AG04450 (cell line): ENCODE measurements at regions not wholly inside any gene's neighbourhood (a gene's known extent, or its start where the extent isn't known, plus 50 kb on each side); places are given as distances from the start of the nearest gene placed in this dataset.

ENCODE experiments used
- CTCF ChIA-PET: fragments of 300-600, 350-600 bp; formaldehyde crosslinking; extraction: SDS; loops from one replicate; lab custom pipeline; 2022; ENCODE audit warnings: antibody characterized with exemption, inconsistent platforms; lab: Charles Lee
- POLR2A ChIA-PET: fragments of 350-600 bp; formaldehyde crosslinking; extraction: SDS; loops from one replicate; lab custom pipeline; 2021; ENCODE audit warnings: antibody characterized with exemption, inconsistent platforms; lab: Yijun Ruan, JAX
- DNase-seq: peaks from one replicate; pipeline ENCODE4 v3.0.0-alpha.2; 2011; ENCODE audit warnings: low read depth, low spot score
- H3K27ac ChIP-seq: one replicate; pipeline ENCODE4 v1.5.1; 2012; ENCODE audit warnings: low read depth, low read length, control low read depth
- H3K27me3 ChIP-seq: one replicate; pipeline ENCODE4 v1.6.0; 2012; ENCODE audit warnings: low read length; ENCODE audit not compliant: control insufficient read depth, insufficient read depth
- H3K4me3 ChIP-seq: 2 replicates; pipeline ENCODE4 v1.5.1; 2011; ENCODE audit warnings: mild to moderate bottlenecking, low read depth, low read length, control low read depth
- H3K9me3 ChIP-seq: 2 replicates; pipeline ENCODE4 v1.5.1; 2012; ENCODE audit warnings: low read length; ENCODE audit not compliant: control insufficient read depth, insufficient read depth
- TF ChIP-seq, protein P1 (sequence below): IDR thresholded peaks from 2 replicates; pipeline ENCODE4 v1.5.1; 2011; ENCODE audit warnings: low read depth, low read length, control low read depth, inconsistent platforms

GRCh38 chr6:14451594-14452374 is 334.2 kb downstream of the CD83 start:
- DNase-seq = no peak
- TF ChIP-seq, protein P1, sequence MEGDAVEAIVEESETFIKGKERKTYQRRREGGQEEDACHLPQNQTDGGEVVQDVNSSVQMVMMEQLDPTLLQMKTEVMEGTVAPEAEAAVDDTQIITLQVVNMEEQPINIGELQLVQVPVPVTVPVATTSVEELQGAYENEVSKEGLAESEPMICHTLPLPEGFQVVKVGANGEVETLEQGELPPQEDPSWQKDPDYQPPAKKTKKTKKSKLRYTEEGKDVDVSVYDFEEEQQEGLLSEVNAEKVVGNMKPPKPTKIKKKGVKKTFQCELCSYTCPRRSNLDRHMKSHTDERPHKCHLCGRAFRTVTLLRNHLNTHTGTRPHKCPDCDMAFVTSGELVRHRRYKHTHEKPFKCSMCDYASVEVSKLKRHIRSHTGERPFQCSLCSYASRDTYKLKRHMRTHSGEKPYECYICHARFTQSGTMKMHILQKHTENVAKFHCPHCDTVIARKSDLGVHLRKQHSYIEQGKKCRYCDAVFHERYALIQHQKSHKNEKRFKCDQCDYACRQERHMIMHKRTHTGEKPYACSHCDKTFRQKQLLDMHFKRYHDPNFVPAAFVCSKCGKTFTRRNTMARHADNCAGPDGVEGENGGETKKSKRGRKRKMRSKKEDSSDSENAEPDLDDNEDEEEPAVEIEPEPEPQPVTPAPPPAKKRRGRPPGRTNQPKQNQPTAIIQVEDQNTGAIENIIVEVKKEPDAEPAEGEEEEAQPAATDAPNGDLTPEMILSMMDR = no peak
- H3K4me3 ChIP-seq = no peak overlapping the region
- ChIA-PET CTCF (no interaction called here), POLR2A (no interaction called here)
- H3K27me3 ChIP-seq = no peaks in the 10 kb centered on the region
- H3K9me3 ChIP-seq = no peaks in the 10 kb centered on the region
- no peak overlapping the region for H3K27ac ChIP-seq

- TF ChIP-seq, protein P1 = no peak
- H3K27ac ChIP-seq = no peak overlapping the region
- POLR2A ChIA-PET = no interaction called here
Observed at GRCh38 chr6:14452567-14453527, 335.3 kb downstream of the CD83 start.

DNA sequence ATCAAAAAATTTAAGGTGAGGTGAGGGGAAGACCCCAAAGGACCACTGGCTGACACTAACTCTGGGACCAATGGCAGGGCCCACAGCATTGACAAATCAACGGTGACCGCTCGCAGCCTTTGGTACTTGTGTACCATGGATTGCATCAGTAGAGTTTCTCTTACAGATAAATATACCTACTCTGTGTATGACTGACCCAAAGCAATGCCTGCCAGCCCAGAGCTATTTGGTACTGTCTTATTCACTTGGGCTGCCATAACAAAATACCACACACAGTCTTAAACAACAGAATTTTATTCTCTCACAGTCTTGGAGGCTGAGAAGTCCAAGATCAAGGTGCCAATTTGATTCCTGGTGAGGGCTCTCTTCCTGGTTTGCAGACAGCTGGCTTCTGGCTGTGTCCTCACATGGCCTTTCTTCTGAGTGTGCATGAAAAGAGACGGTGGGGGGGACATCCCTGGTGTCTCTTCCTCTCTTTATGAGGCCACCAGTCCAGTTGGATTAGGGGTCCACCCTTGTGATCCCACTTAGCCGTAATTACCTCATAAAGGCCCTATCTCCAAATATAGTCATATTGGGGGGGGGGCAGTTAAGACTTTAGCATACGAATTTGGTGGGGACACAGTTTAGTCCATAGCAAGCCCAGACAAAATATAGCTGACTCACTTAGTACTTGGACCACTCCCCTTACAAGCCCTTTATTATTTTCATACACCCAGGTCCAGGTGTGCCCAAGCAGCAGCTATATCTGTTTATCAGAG is 336.3 kb downstream of the CD83 start:
- ChIA-PET POLR2A (no interaction called here), CTCF (no interaction called here)
- TF ChIP-seq, protein P1 = no peak
- no peak for DNase-seq
- no peaks in the 10 kb centered on the region for H3K9me3 ChIP-seq
- no peak overlapping the region for H3K4me3 ChIP-seq
- no peaks in the 10 kb centered on the region for H3K27me3 ChIP-seq
- H3K27ac ChIP-seq = no peak overlapping the region

More at GRCh38 chr6:14452567-14453527, 335.3 kb downstream of the CD83 start:
- H3K4me3 ChIP-seq = no peak overlapping the region
- no peaks in the 10 kb centered on the region for H3K9me3 ChIP-seq
- CTCF ChIA-PET = no interaction called here
- no peaks in the 10 kb centered on the region for H3K27me3 ChIP-seq
- DNase-seq = no peak

DNA sequence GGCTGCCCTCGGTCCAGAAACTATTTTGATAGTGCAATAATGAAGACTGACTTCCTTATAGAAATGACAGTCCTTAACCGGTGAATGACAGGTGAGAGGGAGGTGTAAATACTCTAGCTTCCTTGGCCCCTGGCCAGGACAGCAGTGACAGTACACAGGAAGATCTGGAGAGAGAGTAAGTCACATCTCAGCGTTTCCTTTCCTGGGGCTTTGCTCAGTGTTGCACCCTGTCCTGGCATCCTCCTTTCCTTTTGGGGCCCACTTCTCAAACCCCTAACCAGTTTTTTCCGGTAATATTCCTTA is 336.9 kb downstream of the CD83 start:
- POLR2A ChIA-PET = no interaction called here
- CTCF ChIA-PET = no interaction called here
- TF ChIP-seq, protein P1 = no peak
- no peak overlapping the region for H3K27ac ChIP-seq
- H3K27me3 ChIP-seq = no peaks in the 10 kb centered on the region
- no peak for DNase-seq
- H3K9me3 ChIP-seq = no peaks in the 10 kb centered on the region
- no peak overlapping the region for H3K4me3 ChIP-seq
